HL-60 (cell line): ENCODE measurements at regions not wholly inside any gene's neighbourhood (a gene's known extent, or its start where the extent isn't known, plus 50 kb on each side); places are given as distances from the start of the nearest gene placed in this dataset.

Experiments used
- GABPA ChIP-seq: IDR thresholded peaks from 2 replicates; pipeline ENCODE4 v1.6.1; 2012; ENCODE audit warnings: low read depth
- POLR2AphosphoS5 ChIP-seq: IDR thresholded peaks from 2 replicates; pipeline ENCODE4 v1.6.1; 2012; ENCODE audit warnings: low read depth
- REST ChIP-seq: IDR thresholded peaks from 2 replicates; pipeline ENCODE4 v1.6.1; 2012; ENCODE audit warnings: low read depth; ENCODE audit not compliant: insufficient replicate concordance
- TF ChIP-seq, protein P1 (sequence below): IDR thresholded peaks from one replicate; pipeline ENCODE4 v1.5.1; 2011; ENCODE audit warnings: low read length, control low read depth, inconsistent platforms; ENCODE audit not compliant: insufficient read depth

DNA sequence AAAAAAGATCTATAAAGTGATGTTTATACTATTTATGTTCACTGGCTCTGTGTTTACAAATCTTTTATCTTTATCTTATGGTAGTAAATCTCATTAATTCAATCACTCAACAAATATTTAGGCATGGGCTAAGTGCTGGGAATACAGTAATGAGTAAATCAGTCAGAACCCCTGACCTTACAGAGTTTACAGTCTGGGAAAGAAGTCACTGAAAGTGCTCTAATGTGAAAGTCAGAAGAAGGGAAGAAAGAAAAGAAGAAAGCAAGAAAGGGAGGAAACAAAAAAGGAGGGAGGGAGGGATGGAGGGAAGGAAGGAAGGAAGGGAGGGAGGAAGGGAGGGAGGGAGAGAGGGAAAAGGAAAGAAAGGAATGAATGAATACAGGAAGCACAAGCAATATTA is 96.8 kb upstream of the SOX2 start:
- TF ChIP-seq, protein P1, sequence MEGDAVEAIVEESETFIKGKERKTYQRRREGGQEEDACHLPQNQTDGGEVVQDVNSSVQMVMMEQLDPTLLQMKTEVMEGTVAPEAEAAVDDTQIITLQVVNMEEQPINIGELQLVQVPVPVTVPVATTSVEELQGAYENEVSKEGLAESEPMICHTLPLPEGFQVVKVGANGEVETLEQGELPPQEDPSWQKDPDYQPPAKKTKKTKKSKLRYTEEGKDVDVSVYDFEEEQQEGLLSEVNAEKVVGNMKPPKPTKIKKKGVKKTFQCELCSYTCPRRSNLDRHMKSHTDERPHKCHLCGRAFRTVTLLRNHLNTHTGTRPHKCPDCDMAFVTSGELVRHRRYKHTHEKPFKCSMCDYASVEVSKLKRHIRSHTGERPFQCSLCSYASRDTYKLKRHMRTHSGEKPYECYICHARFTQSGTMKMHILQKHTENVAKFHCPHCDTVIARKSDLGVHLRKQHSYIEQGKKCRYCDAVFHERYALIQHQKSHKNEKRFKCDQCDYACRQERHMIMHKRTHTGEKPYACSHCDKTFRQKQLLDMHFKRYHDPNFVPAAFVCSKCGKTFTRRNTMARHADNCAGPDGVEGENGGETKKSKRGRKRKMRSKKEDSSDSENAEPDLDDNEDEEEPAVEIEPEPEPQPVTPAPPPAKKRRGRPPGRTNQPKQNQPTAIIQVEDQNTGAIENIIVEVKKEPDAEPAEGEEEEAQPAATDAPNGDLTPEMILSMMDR, result no peak
- no peak for TF ChIP-seq POLR2AphosphoS5
- TF ChIP-seq REST, result no peak
- no peak for TF ChIP-seq GABPA
